ENCODE measurements at regions not wholly inside any gene's neighbourhood (a gene's known extent, or its start where the extent isn't known, plus 50 kb on each side); places are given as distances from the start of the nearest gene placed in this dataset.

DNA sequence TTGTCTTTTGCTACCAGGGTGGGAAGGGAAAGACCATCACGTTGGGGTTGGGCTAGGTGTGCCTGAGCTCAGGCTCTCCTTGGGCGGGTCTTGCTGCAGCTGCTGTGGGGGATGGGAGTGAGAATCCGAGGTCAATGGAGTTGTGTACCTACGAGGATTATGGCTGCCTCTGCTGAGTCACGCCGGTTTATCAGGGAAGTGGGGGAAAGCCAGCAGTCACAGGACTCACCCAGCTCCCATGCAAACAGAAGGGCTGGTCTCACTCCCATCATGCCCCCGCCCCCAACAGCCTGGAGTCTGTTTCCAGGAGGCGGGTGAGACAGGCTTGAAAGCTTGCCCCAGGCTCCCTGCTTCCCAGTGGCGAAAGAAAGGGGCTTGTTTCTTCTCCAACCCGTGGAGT is 1259.0 kb upstream of the GOT2 start:
- TF ChIP-seq CTCF (IDR thresholded peaks at IDR 0.05 in 4 of 5, conservative IDR thresholded peaks at IDR 0.05 in 1 of 5) (no peak), POLR2A (IDR thresholded peaks at IDR 0.05) (no peak)
